ENCODE measurements at regions not wholly inside any gene's neighbourhood (a gene's known extent, or its start where the extent isn't known, plus 50 kb on each side); places are given as distances from the start of the nearest gene placed in this dataset.
"Not testable (repeated sequence)": the region's sequence is repeated elsewhere in the genome, so short reads cannot be mapped to it uniquely, and the experiment has no call there.

- not testable (repeated sequence) for DNase-seq
These were observed 183.0 kb downstream of the HACE1 start for GRCh38 chr6:104676679-104677078.

DNA sequence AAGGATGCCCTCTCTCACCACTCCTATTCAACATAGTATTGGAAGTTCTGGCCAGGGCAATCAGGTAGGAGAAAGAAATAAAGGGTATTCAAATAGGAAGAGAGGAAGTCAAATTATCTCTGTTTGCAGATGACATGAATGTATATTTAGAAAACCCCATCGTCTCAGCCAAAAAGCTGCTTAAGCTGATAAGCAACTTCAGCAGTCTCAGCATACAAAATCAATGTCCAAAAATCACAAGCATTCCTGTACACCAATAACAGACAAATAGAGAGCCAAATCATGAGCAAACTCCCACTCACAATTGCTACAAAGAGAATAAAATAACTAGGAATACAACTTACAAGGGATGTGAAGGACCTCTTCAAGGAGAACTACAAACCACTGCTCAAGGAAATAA, 184.6 kb downstream of the HACE1 start:
- DNase-seq, result not testable (repeated sequence)

- not testable (repeated sequence) for DNase-seq
These were observed 186.6 kb downstream of the HACE1 start for GRCh38 chr6:104673078-104673477.

- not testable (repeated sequence) for DNase-seq
These were observed 188.2 kb downstream of the HACE1 start for GRCh38 chr6:104671591-104671891.

DNA sequence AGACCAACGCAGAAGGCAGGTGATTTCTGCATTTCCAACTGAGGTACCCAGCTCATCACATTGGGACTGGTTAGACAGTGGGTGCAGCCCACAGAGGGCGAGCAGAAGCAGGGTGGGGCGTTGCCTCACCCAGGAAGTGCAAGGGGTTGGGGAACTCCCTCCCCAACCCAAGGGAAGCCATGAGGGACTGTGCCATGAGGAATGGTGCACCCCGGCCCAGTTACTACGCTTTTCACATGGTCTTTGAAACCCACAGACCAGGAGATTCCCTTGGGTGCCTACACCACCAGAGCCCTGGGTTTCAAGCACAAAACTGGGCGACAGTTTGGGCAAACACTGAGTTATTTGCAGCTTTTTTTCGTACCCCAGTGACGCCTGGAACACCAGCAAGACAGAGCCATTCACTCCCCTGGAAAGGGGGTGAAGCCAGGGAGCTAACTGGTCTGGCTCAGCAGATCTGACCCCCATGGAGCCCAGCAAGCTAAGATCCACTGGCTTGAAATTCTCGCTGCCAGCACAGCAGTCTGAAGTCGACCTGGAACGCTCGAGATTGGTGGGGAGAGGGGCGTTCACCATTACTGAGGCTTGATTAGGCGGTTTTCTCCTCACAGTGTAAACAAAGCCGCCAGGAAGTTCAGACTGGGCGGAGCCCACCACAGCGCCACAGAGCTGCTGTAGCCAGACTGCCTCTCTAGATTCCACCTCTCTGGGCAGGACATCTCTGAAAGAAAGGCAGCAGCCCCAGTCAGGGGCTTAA, 188.7 kb downstream of the HACE1 start:
- not testable (repeated sequence) for DNase-seq

GRCh38 chr6:104669483-104669882, 190.2 kb downstream of the HACE1 start:
- no peak for DNase-seq

DNA sequence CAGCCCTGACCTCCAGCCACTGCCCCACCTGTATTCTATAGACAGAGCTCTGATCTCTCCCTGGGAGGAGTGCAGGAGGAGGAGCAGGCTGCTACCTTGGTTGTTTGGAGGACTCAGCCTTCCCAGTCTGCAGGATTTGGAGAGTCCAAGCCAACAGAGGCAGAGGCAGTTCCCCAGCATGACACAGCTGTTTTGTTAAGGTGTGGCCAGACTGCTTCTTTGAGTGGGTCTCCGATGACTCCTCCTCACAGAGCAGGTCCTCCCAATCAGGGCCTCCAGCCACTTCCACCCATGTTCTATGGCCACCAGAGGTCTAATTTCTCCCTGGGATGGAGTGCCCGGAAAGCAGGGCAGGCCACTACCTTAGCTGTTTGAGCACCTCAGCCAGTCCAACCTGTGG, 203.5 kb downstream of the HACE1 start:
- no peak for DNase-seq

DNA sequence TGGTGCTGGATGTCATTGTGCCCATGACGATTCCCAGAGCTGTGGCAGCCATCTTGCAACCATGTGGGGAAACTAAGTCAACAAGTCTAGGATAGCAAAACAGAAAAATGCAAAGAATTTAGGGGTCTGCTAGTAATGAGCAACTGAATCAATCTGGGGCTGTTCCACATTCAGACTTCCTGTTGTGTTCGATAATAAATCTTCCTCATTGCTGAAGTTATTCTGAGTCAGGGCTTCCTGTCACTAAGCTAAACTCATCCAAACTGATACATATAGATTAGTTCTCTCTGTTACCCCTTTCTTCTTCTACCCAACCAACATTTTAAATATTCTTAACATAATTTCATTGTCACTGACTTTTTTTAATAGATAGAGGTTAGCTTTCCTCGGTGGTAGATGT, 205.9 kb downstream of the HACE1 start:
- no peak for DNase-seq

DNA sequence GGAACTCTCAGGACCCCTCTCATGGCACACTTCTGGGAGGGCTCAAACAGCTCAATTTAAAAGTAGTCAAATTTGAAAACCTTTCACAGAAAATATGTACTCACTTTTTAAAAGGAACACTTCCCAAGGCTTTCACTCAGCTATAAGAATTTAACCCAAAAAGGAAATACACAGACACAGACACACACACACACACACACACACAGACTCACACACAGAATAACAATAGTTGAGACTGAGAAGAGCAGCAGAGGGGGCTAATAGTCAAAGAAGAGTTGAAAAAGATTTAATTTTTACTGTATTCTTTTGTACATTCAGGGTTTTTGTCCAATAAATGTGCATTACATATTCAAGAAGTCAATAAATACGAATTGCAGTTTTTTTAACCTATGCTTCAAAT, 211.4 kb downstream of the HACE1 start:
- DNase-seq, result no peak

- DNase-seq, result no peak
These were observed 214.9 kb downstream of the HACE1 start for GRCh38 chr6:104644848-104645247.

DNA sequence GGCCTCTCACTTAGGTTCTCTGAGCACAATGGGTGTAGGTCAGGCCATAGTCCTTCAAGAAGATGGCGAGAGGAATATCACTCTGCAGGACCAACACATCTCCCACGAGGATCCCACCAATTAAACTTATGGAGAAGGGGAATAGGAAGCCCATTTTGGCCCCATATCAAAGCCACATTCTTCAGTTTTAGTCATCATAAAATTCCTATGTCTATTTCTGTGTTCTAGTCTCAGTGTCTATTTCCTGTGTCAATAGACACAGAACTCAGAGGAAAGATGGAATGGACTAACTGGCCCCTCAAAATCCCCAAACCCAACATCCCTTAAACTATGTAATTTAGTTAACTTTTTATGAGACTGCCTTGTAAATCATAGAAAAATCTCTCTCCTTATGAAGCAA, 216.8 kb downstream of the HACE1 start:
- DNase-seq, result no peak

DNA sequence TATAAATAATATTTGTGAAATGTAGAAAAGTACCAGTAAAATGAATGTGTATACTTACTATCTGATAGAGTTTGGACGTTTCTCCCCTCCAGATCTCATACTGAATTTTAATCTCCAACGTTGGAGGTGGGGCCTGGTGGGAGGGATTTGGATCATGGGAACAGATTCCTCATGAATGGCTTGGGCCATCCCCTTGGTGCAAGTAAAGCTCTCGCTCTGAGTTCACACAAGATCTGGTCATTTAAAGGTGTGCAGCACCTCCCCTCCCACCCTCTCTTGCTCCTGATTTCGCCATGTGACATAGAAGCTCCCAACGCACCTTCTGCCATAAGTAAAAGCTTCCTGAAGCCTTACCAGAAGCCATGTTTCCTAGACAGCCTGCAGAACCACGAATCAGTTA, 219.0 kb downstream of the HACE1 start:
- DNase-seq, result no peak

DNA sequence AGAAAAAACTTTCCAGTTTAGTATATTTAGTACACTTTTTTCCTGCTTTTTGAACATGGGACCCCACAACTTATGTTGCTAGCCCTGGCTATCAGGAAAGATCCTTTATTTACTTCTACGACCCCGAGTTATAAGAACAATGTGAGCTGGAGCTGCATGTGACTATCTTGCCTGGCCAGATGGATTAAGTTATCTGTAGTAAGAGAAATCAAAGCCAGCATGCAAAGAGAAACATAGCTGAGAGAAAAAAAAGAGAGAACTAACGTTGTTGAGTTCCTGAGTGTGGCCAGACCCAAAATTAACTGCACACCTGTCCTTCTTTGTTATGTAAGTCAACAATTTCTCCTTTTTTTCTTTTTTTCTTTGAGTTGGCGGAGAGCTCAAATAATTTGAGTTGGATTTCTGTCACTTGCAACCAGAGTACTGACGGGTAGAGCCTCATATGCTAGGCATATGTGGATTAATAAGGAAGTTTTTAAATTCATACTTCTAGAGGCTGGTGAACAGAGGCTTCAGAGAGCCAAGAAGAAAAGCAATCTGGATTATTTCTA, 219.5 kb downstream of the HACE1 start:
- DNase-seq, result no peak

DNA sequence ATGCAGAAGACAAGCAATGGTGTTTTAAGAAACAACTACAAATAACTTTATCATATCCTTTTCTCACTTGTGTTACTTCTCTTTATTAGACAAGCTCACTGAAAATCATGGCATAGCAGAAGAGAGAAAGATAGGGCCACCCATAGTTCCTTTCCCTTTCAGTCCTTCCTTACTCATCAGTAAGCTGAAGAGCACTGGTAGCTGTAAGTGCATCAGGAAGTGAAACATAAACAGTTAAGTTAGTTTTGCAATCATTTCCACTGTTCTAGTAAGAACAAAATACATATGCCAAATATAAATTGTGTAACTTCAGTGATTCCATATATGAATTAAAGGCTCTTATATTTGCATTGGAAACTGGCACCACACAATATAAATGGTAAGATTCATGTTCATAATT, 220.1 kb downstream of the HACE1 start:
- peak; percentile 53 to 89 (median 70) for DNase-seq

DNA sequence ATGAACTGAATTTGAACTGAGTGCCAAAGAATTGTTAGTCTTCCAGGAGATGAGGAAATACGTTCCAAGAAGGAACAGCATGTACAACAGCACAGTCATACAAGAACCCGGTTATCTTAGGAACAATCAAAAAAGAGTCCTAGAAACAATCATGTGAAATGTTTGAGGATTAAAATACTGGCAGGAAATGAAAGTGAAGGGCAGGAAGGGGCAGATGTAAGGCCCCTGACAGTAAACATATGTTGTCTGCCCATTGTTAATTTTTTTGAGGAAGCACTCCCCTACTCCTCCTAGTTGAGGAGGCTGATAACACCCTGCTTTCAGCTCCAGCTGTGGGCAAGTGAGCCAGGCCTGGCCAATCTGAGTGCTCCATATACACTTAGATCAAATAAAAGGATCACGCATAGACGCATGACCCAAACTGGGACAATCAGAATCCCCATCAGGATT, 220.9 kb downstream of the HACE1 start:
- DNase-seq, result peak in 3 of 4 experiments; percentile 9 to 28 (median 12)

- DNase-seq, result no peak
These were observed 226.6 kb downstream of the HACE1 start for GRCh38 chr6:104633125-104633524.

GRCh38 chr6:104632588-104632987, 227.1 kb downstream of the HACE1 start:
- no peak for DNase-seq

- DNase-seq, result no peak
These were observed 228.8 kb downstream of the HACE1 start for GRCh38 chr6:104630955-104631354.

DNA sequence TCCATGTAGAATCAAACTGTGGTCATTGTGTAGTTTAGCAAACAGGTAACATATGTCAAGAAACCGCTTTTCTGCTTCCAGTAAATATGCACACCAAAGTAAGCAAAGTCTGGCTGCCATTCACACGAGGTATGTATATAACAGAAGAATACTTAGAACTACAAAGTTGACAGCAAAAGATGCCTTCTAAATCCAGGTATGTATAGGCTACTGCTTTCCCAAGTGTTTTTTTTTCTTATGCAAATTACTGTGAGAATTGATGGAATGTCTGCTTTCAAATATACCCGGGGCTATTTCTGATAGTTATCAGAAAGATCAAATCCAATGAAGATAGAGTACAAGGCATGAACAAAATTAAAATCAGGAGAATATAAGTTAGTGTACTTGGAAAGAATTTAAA, 229.2 kb downstream of the HACE1 start:
- no peak for DNase-seq

- no peak for DNase-seq
These were observed 229.9 kb downstream of the HACE1 start for GRCh38 chr6:104629826-104630225.

DNA sequence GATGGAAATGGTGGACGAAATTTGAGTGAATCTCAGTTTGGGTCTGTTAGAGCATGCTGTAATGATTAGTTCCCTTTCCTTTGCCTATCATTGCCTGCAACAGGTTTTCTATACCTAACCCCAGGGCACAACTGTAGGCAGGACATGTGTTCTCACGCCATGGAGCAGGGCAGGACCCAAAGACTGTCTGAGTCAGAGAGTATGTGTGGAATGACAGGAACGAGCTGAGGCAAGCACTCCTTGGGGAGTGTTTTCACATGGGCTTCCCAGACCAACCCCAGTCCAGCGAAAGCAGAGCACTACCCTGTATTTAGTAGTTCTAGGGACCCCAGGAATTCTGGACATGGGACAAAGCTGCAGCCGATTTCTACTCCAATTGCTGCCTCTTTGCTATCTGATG, 234.2 kb downstream of the HACE1 start:
- no peak for DNase-seq

GRCh38 chr6:104623052-104623690, 236.5 kb downstream of the HACE1 start:
- DNase-seq, result no peak

DNA sequence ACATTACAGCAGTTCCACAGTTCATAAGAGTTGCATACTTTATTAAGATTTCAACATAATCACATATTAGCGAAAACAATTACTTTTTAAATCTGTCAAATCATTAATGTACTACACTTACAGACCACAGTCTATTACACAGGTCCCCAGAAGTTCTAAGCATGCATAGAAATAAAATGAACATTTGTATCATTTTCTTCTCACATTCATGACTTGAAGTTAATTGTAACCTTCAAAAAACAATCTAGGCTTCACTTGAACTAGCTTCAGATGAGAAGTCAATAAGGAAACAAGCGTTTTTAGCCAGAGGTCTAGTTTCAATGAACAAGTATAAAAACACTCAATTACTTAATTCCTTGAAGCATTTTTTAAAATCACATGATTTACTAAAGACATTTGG, 238.3 kb downstream of the HACE1 start:
- no peak for DNase-seq

- DNase-seq, result no peak
These were observed 242.1 kb downstream of the HACE1 start for GRCh38 chr6:104617591-104617990.
